HG02623 (cell line): ENCODE measurements at regions not wholly inside any gene's neighbourhood (a gene's known extent, or its start where the extent isn't known, plus 50 kb on each side); places are given as distances from the start of the nearest gene placed in this dataset.

Experiments
- ATAC-seq: cut with Tn5 transposase; IDR thresholded peaks from one replicate; pipeline ENCODE4 v1.9.1; 2021; ENCODE audit warnings: moderate library complexity; ENCODE audit not compliant: unreplicated experiment

GRCh38 chr1:199716729-199717128, 310.8 kb upstream of the NR5A2 start:
- no peak for ATAC-seq

GRCh38 chr1:199719156-199719842, 308.2 kb upstream of the NR5A2 start:
- no peak for ATAC-seq

- ATAC-seq = no peak
Measured at GRCh38 chr1:199720496-199720895, 307.0 kb upstream of the NR5A2 start.

GRCh38 chr1:199721001-199721400, 306.5 kb upstream of the NR5A2 start:
- no peak for ATAC-seq

- ATAC-seq = no peak
Measured at GRCh38 chr1:199723250-199723956, 304.1 kb upstream of the NR5A2 start.

- ATAC-seq = no peak
Measured at GRCh38 chr1:199724049-199724448, 303.5 kb upstream of the NR5A2 start.

- no peak for ATAC-seq
Measured at GRCh38 chr1:199725002-199725565, 302.4 kb upstream of the NR5A2 start.

- ATAC-seq = no peak
Measured at GRCh38 chr1:199727682-199728081, 299.8 kb upstream of the NR5A2 start.

- no peak for ATAC-seq
Measured at GRCh38 chr1:199728345-199728744, 299.2 kb upstream of the NR5A2 start.

- ATAC-seq = no peak
Measured at GRCh38 chr1:199733125-199733524, 294.4 kb upstream of the NR5A2 start.

- ATAC-seq = no peak
Measured at GRCh38 chr1:199734186-199734585, 293.3 kb upstream of the NR5A2 start.

- ATAC-seq = no peak
Measured at GRCh38 chr1:199735660-199736059, 291.9 kb upstream of the NR5A2 start.

GRCh38 chr1:199736646-199737045, 290.9 kb upstream of the NR5A2 start:
- ATAC-seq = no peak

GRCh38 chr1:199741586-199741985, 285.9 kb upstream of the NR5A2 start:
- no peak for ATAC-seq

- ATAC-seq = no peak
Measured at GRCh38 chr1:199742547-199742946, 285.0 kb upstream of the NR5A2 start.

- ATAC-seq = no peak
Measured at GRCh38 chr1:199743227-199743626, 284.3 kb upstream of the NR5A2 start.

GRCh38 chr1:199746666-199747384, 280.7 kb upstream of the NR5A2 start:
- no peak for ATAC-seq

- ATAC-seq = no peak
Measured at GRCh38 chr1:199747984-199748383, 279.5 kb upstream of the NR5A2 start.

- no peak for ATAC-seq
Measured at GRCh38 chr1:199751506-199751905, 276.0 kb upstream of the NR5A2 start.

- ATAC-seq = no peak
Measured at GRCh38 chr1:199751962-199752687, 275.4 kb upstream of the NR5A2 start.

GRCh38 chr1:199752688-199753027, 274.9 kb upstream of the NR5A2 start:
- ATAC-seq = no peak
